Stomach (tissue), 4 donors: ENCODE measurements at regions not wholly inside any gene's neighbourhood (a gene's known extent, or its start where the extent isn't known, plus 50 kb on each side); places are given as distances from the start of the nearest gene placed in this dataset.

Source experiments
- EP300 ChIP-seq: sonication (generic); formaldehyde crosslinking; IDR thresholded peaks from one replicate; pipeline ENCODE4 v1.6.1; 2017; ENCODE audit warnings: antibody characterized with exemption
- POLR2A ChIP-seq, 4 donors: fragments of 450-650 bp; IDR thresholded peaks; one replicate each; pipeline ENCODE4 v1.6.1; 2016; ENCODE audit warnings: antibody characterized with exemption in 4 of 4, control low read depth in 2 of 4, mild to moderate bottlenecking in 1 of 4, moderate library complexity in 1 of 4
- POLR2AphosphoS5 ChIP-seq, 3 donors: sonication (generic); formaldehyde crosslinking; IDR thresholded peaks; one replicate each; pipeline ENCODE4 v1.6.1; 2016; ENCODE audit warnings: antibody characterized with exemption in 3 of 3
- TF ChIP-seq, protein P1 (sequence below), 7 experiments: fragments of 450-650 bp in 4 of 7; fragments of 200-600 bp in 3 of 7; sonication (generic) in 3 of 7; IDR thresholded peaks; one replicate each; pipeline ENCODE4 v1.5.1; 2016 to 2019; ENCODE audit warnings: antibody characterized with exemption in 7 of 7, control low read depth in 2 of 7, mild to moderate bottlenecking in 1 of 7

DNA sequence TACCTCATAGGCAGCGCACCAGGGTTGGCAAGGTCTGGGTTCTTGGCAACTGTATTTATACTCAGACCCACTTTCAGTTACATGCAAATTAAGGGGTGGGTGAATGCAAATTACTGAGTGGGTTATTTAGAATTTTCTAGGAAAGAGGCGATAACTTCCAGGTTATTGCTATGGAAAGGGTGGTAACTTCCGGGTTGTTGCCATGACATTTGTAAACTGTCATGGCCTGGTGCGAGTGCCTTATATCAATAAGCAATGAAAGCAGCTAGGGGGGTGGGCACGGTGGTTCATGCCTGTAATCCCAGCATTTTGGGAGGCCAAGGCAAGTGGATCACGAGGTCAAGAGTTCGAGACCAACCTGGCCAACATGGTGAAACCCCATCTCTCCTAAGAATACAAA is 57.5 kb upstream of the SLC7A3 start:
- no peak for TF ChIP-seq POLR2A (IDR thresholded peaks at IDR 0.05)
- TF ChIP-seq, protein P1, sequence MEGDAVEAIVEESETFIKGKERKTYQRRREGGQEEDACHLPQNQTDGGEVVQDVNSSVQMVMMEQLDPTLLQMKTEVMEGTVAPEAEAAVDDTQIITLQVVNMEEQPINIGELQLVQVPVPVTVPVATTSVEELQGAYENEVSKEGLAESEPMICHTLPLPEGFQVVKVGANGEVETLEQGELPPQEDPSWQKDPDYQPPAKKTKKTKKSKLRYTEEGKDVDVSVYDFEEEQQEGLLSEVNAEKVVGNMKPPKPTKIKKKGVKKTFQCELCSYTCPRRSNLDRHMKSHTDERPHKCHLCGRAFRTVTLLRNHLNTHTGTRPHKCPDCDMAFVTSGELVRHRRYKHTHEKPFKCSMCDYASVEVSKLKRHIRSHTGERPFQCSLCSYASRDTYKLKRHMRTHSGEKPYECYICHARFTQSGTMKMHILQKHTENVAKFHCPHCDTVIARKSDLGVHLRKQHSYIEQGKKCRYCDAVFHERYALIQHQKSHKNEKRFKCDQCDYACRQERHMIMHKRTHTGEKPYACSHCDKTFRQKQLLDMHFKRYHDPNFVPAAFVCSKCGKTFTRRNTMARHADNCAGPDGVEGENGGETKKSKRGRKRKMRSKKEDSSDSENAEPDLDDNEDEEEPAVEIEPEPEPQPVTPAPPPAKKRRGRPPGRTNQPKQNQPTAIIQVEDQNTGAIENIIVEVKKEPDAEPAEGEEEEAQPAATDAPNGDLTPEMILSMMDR (IDR thresholded peaks at IDR 0.05), result no peak
- TF ChIP-seq EP300, result no peak
- TF ChIP-seq POLR2AphosphoS5 (IDR thresholded peaks at IDR 0.05), result no peak
